HL-60 (cell line): ENCODE measurements at regions not wholly inside any gene's neighbourhood (a gene's known extent, or its start where the extent isn't known, plus 50 kb on each side); places are given as distances from the start of the nearest gene placed in this dataset.

Source experiments
- DNase-seq, 2 experiments: peaks; one replicate each; pipeline ENCODE4 v3.0.0-alpha.2; 2010 to 2020; ENCODE audit warnings: low read depth in 1 of 2, low spot score in 1 of 2
- H3K27ac ChIP-seq: fragments of 250-450 bp; sonication (Bioruptor Pico); replicated peaks from 2 replicates; pipeline ENCODE4 v1.5.1; 2020; ENCODE audit warnings: mild to moderate bottlenecking, moderate library complexity
- H3K27me3 ChIP-seq: fragments of 250-450 bp; sonication (Bioruptor Pico); 2 replicates; pipeline ENCODE4 v1.5.1; 2021; ENCODE audit warnings: mild to moderate bottlenecking, moderate library complexity; ENCODE audit not compliant: insufficient read depth, poor library complexity, severe bottlenecking
- H3K4me3 ChIP-seq: replicated peaks from 2 replicates; pipeline ENCODE4 v1.5.1; 2011; ENCODE audit warnings: mild to moderate bottlenecking, control low read depth, low read length; ENCODE audit not compliant: insufficient read depth
- GABPA ChIP-seq: IDR thresholded peaks from 2 replicates; pipeline ENCODE4 v1.6.1; 2012; ENCODE audit warnings: low read depth
- POLR2AphosphoS5 ChIP-seq: IDR thresholded peaks from 2 replicates; pipeline ENCODE4 v1.6.1; 2012; ENCODE audit warnings: low read depth
- SPI1 ChIP-seq: IDR thresholded peaks from 2 replicates; pipeline ENCODE4 v1.6.1; 2012; ENCODE audit warnings: low read depth, mild to moderate bottlenecking, borderline replicate concordance
- TF ChIP-seq, protein P1 (sequence below): IDR thresholded peaks from 2 replicates; pipeline ENCODE4 v1.6.1; 2012; ENCODE audit warnings: low read depth; ENCODE audit not compliant: insufficient replicate concordance
- TF ChIP-seq, protein P2 (sequence below): IDR thresholded peaks from one replicate; pipeline ENCODE4 v1.5.1; 2011; ENCODE audit warnings: low read length, control low read depth, inconsistent platforms; ENCODE audit not compliant: insufficient read depth

DNA sequence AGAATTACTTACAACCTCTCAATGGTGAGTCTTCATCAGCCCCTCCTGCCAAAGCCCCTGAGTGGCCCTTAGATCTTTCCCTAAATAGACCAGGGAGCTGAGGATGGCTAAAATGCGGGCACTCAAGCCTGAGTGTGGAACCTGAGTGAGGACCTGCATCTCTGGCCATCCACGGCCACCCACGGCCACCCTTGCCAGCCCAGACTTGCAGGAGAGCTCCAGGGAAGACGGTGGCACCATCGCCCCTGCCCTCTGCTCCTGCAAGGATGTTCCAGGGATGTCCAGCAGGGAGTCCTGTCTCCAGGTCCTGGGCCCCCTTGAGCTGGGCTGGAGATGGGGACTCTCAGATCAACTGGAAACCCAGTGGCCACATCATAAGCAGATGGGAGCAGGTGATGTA is 68.2 kb upstream of the OLFM1 start:
- no peaks in the 10 kb centered on the region for H3K27me3 ChIP-seq
- TF ChIP-seq GABPA (no peak), POLR2AphosphoS5 (no peak), SPI1 (no peak)
- TF ChIP-seq, protein P1, sequence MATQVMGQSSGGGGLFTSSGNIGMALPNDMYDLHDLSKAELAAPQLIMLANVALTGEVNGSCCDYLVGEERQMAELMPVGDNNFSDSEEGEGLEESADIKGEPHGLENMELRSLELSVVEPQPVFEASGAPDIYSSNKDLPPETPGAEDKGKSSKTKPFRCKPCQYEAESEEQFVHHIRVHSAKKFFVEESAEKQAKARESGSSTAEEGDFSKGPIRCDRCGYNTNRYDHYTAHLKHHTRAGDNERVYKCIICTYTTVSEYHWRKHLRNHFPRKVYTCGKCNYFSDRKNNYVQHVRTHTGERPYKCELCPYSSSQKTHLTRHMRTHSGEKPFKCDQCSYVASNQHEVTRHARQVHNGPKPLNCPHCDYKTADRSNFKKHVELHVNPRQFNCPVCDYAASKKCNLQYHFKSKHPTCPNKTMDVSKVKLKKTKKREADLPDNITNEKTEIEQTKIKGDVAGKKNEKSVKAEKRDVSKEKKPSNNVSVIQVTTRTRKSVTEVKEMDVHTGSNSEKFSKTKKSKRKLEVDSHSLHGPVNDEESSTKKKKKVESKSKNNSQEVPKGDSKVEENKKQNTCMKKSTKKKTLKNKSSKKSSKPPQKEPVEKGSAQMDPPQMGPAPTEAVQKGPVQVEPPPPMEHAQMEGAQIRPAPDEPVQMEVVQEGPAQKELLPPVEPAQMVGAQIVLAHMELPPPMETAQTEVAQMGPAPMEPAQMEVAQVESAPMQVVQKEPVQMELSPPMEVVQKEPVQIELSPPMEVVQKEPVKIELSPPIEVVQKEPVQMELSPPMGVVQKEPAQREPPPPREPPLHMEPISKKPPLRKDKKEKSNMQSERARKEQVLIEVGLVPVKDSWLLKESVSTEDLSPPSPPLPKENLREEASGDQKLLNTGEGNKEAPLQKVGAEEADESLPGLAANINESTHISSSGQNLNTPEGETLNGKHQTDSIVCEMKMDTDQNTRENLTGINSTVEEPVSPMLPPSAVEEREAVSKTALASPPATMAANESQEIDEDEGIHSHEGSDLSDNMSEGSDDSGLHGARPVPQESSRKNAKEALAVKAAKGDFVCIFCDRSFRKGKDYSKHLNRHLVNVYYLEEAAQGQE, result no peak
- TF ChIP-seq, protein P2, sequence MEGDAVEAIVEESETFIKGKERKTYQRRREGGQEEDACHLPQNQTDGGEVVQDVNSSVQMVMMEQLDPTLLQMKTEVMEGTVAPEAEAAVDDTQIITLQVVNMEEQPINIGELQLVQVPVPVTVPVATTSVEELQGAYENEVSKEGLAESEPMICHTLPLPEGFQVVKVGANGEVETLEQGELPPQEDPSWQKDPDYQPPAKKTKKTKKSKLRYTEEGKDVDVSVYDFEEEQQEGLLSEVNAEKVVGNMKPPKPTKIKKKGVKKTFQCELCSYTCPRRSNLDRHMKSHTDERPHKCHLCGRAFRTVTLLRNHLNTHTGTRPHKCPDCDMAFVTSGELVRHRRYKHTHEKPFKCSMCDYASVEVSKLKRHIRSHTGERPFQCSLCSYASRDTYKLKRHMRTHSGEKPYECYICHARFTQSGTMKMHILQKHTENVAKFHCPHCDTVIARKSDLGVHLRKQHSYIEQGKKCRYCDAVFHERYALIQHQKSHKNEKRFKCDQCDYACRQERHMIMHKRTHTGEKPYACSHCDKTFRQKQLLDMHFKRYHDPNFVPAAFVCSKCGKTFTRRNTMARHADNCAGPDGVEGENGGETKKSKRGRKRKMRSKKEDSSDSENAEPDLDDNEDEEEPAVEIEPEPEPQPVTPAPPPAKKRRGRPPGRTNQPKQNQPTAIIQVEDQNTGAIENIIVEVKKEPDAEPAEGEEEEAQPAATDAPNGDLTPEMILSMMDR, result no peak
- H3K27ac ChIP-seq, result no peak overlapping the region
- no peak for DNase-seq
- H3K4me3 ChIP-seq, result no peak overlapping the region

DNA sequence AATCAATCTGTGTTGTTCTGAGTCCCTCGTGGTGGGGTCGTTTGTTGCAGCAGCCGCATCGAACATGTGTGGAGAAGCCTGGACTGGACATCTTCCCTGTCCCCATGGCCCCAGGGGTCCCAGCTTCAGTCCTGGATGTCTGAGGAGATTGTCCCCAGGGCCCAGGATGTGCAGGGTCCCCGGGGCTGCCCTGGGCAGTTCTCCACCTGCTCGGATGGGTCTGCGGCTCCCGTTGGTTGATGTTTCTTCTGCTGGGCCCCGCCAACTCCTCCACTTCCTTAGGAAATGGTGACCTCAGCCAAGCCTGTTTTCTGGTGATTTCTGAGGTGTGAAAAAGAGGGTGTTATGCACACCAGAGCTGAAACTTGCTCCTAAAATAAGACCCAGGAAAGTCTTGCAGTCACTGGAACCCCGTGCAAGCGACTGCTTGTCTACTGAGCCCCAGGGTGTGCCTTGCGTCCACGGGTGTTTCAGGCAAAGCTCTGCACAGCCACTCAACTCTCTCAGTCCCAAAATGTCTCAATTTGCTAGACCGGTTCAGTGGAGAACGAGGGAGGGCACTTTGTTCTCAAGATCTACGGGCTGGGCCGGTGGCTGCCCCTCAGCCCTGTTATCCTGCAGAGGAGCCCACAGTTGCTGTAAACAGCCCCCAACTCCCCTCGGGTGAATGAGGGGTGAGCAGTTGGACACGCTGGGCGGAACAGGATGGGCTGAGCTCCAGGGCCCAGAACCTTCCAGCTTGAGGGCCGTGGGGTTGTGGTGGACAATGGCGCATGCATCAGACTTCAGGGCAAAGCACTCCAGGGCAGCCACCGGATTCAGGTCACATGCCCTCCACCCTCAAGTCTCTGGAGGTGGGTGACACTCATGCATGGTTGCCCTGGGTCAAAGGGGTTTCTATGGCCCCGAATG is 66.7 kb upstream of the OLFM1 start:
- Histone ChIP-seq H3K27ac (no peak overlapping the region), H3K4me3 (no peak overlapping the region), H3K27me3 (no peaks in the 10 kb centered on the region)
- no peak for DNase-seq
- no peak for TF ChIP-seq GABPA
- TF ChIP-seq SPI1, result no peak
- TF ChIP-seq, protein P2, result no peak
- TF ChIP-seq POLR2AphosphoS5, result no peak
- TF ChIP-seq, protein P1, result no peak

DNA sequence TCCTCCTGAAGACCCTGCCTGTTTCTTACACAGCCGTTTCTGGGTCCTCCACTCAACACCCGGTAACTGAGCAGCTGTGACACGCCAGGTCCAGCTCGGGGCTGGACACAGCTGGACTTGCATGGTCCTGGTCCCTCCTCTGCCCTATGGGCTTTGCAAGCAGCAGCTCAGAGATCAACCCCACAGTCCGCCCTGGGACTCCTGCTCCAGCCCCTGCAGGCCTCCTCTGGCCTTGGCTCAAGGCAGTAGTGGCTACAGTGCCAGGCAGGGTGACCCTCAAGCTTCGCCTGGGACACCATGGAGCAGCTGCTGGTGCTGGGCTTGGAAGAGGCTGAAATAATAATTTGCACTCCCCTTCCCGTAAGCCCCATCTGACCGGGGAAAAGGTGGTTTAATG is 66.1 kb upstream of the OLFM1 start:
- Histone ChIP-seq H3K27me3 (no peaks in the 10 kb centered on the region), H3K4me3 (no peak overlapping the region), H3K27ac (no peak overlapping the region)
- no peak for DNase-seq
- TF ChIP-seq, protein P2, result no peak
- TF ChIP-seq SPI1 (no peak), POLR2AphosphoS5 (no peak), GABPA (no peak)
- TF ChIP-seq, protein P1, result no peak
